Karpas-422 (cell line): ENCODE measurements at regions not wholly inside any gene's neighbourhood (a gene's known extent, or its start where the extent isn't known, plus 50 kb on each side); places are given as distances from the start of the nearest gene placed in this dataset.

ENCODE experiments used
- DNase-seq: peaks from one replicate; pipeline ENCODE4 v3.0.0-alpha.2; 2015
- H2AFZ ChIP-seq: fragments of 200-600 bp; sonication (generic); 2 replicates; pipeline ENCODE4 v1.6.1; 2014; ENCODE audit warnings: antibody characterized with exemption, low read length, mixed read lengths
- H3K27ac ChIP-seq: fragments of 200-600 bp; sonication (generic); 2 replicates; pipeline ENCODE4 v1.5.1; 2014; ENCODE audit warnings: mild to moderate bottlenecking, low read length, moderate library complexity
- H3K27me3 ChIP-seq: fragments of 200-600 bp; sonication (generic); 2 replicates; pipeline ENCODE4 v1.6.1; 2014; ENCODE audit warnings: low read length, mixed read lengths
- H3K36me3 ChIP-seq: fragments of 200-600 bp; sonication (generic); 2 replicates; pipeline ENCODE4 v1.6.1; 2014; ENCODE audit warnings: low read length, mixed read lengths; ENCODE audit not compliant: insufficient read depth
- H3K4me1 ChIP-seq: fragments of 200-600 bp; sonication (generic); 2 replicates; pipeline ENCODE4 v1.6.1; 2014; ENCODE audit warnings: mild to moderate bottlenecking, low read length, mixed read lengths
- H3K4me2 ChIP-seq: fragments of 200-600 bp; sonication (generic); 2 replicates; pipeline ENCODE4 v1.6.1; 2014; ENCODE audit warnings: low read length, low read depth, mild to moderate bottlenecking; ENCODE audit not compliant: poor library complexity, severe bottlenecking
- H3K4me3 ChIP-seq: fragments of 200-600 bp; sonication (generic); 2 replicates; pipeline ENCODE4 v1.5.1; 2014; ENCODE audit warnings: mild to moderate bottlenecking, antibody characterized with exemption, low read length, mixed read lengths
- H3K79me2 ChIP-seq: fragments of 200-600 bp; sonication (generic); 2 replicates; pipeline ENCODE4 v1.6.1; 2014; ENCODE audit warnings: mild to moderate bottlenecking, low read length, mixed read lengths
- H3K9ac ChIP-seq: fragments of 200-600 bp; sonication (generic); 2 replicates; pipeline ENCODE4 v1.6.0; 2014; ENCODE audit warnings: low read length
- H3K9me2 ChIP-seq: fragments of 200-600 bp; sonication (generic), shearing (Covaris generic); replicated peaks from 2 replicates; pipeline ENCODE4 v1.6.0; 2014; ENCODE audit warnings: mild to moderate bottlenecking, low read length, moderate library complexity; ENCODE audit not compliant: insufficient read depth
- H3K9me3 ChIP-seq: fragments of 300-700, 200-600 bp; sonication (generic); 2 replicates; pipeline ENCODE4 v1.6.1; 2014; ENCODE audit warnings: low read length, mixed read lengths
- H4K20me1 ChIP-seq: fragments of 200-600 bp; sonication (generic); 2 replicates; pipeline ENCODE4 v1.6.1; 2014; ENCODE audit warnings: mild to moderate bottlenecking, antibody characterized with exemption, low read length, low read depth; ENCODE audit not compliant: insufficient read depth

DNA sequence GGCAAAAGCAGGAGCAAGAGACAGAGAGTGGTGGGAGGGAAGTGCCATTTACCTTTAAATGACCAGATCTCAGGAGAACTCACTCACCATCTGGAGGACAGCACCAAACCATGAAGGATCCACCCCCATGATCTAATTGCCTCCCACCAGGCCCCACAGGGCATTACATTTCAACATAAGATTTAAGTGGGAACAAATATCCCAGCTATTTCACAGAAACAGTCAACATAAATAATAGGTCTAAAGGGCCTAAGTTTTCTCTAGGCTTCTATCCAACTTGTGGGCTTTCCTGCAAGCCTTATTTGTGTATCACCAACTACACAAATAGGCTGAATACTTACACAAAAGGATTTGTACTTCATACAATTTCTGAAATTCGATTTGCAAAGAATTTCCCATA lies 196.8 kb upstream of the POT1 start:
- H3K79me2 ChIP-seq: no peaks in the 10 kb centered on the region
- DNase-seq: no peak
- peaks cover 2% of the 10 kb centered on the region; the same call in 1 of the 2 replicates for H3K9me3 ChIP-seq
- H3K4me1 ChIP-seq: no peaks in the 10 kb centered on the region
- H3K27me3 ChIP-seq: no peaks in the 10 kb centered on the region
- H2AFZ ChIP-seq: no peak overlapping the region
- H3K27ac ChIP-seq: no peak overlapping the region
- H3K9ac ChIP-seq: no peak overlapping the region
- no peak overlapping the region for H3K4me2 ChIP-seq
- no peaks in the 10 kb centered on the region for H3K36me3 ChIP-seq
- no peaks in the 10 kb centered on the region for H4K20me1 ChIP-seq
- no peak overlapping the region for H3K4me3 ChIP-seq
- no peaks in the 10 kb centered on the region for H3K9me2 ChIP-seq

DNA sequence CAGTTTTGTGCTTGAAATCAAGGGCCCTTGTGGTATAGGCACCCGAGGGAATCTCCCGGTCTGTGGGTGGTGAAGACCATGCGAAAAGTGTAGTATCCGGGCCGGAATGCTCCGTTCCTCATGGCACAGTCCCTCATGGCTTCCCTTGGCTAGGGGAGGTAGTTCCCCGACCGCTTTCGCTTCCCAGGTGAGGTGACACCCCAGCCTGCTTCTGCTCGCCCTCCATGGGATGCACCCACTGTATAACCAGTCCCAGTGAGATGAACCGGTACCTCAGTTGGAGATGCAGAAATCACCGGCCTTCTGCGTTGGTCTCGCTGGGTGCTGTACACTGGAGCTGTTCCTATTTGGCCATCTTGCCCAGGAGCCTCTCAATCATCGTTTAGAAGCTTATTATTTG lies 195.7 kb upstream of the POT1 start:
- H3K4me2 ChIP-seq: no peak overlapping the region
- H3K4me1 ChIP-seq: no peaks in the 10 kb centered on the region
- H2AFZ ChIP-seq: no peak overlapping the region
- H3K79me2 ChIP-seq: no peaks in the 10 kb centered on the region
- no peaks in the 10 kb centered on the region for H4K20me1 ChIP-seq
- DNase-seq: no peak
- no peak overlapping the region for H3K27ac ChIP-seq
- H3K9ac ChIP-seq: no peak overlapping the region
- no peaks in the 10 kb centered on the region for H3K36me3 ChIP-seq
- H3K9me3 ChIP-seq: peaks cover 2% of the 10 kb centered on the region; the same call in 1 of the 2 replicates
- no peak overlapping the region for H3K4me3 ChIP-seq
- H3K27me3 ChIP-seq: no peaks in the 10 kb centered on the region
- no peaks in the 10 kb centered on the region for H3K9me2 ChIP-seq

DNA sequence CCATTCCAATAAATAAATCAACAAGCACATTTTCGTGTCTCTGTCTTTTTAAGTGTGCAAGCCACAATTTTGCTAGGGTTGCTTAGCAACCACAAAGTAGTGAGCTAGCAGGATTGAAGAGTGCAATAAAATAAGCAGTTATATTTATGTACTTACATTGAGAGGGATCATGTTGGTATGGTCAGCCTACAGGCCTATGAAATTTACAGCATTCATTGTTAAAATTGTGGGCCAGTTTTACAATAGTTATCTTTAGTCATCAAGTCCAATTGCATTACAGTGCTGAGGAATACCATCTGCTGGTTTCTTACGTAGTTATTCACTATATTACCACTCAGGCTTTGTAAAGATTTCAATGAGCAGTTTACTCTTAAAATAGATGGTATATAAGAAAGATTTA lies 192.5 kb upstream of the POT1 start:
- H3K4me1 ChIP-seq: no peaks in the 10 kb centered on the region
- DNase-seq: no peak
- H3K36me3 ChIP-seq: no peaks in the 10 kb centered on the region
- H4K20me1 ChIP-seq: no peaks in the 10 kb centered on the region
- H3K9me3 ChIP-seq: peaks cover 12% of the 10 kb centered on the region; the same call in 1 of the 2 replicates
- no peaks in the 10 kb centered on the region for H3K27me3 ChIP-seq
- no peak overlapping the region for H3K27ac ChIP-seq
- H3K9me2 ChIP-seq: no peaks in the 10 kb centered on the region
- H3K4me3 ChIP-seq: no peak overlapping the region
- H3K9ac ChIP-seq: no peak overlapping the region
- no peaks in the 10 kb centered on the region for H3K79me2 ChIP-seq
- no peak overlapping the region for H3K4me2 ChIP-seq
- no peak overlapping the region for H2AFZ ChIP-seq

DNA sequence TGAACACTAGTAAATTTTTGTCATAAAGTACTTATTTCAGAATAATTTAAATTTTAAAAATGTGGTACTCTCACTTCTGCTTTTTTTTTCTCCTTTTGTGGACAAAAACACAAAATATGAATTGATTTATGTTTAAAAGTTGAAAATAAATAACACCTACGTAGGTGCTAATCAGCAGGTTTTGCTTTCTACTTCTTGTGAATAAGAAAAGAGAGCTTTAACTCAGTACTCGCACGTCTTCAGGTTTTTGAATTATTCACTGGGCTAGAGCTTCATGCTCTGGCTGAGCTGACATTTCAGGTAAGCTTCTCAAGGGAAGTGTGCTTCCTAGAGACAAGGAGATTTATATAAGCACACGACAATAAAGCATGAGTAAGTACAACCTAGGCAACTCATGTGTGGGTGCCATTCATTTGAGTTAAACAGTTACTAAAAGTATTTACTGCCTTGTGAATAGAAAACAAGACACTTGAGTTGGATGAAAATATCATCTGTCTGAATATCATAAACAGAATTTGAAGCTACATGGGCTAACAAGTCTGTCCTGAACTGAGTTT lies 190.0 kb upstream of the POT1 start:
- Histone ChIP-seq H3K79me2 (no peaks in the 10 kb centered on the region), H3K4me1 (no peaks in the 10 kb centered on the region), H3K9me3 (peaks cover 12% of the 10 kb centered on the region; the same call in 1 of the 2 replicates), H4K20me1 (no peaks in the 10 kb centered on the region), H3K4me2 (no peak overlapping the region), H3K9ac (no peak overlapping the region), H2AFZ (no peak overlapping the region), H3K27me3 (no peaks in the 10 kb centered on the region), H3K9me2 (no peaks in the 10 kb centered on the region), H3K36me3 (no peaks in the 10 kb centered on the region), H3K4me3 (no peak overlapping the region), H3K27ac (no peak overlapping the region)
- DNase-seq: no peak

DNA sequence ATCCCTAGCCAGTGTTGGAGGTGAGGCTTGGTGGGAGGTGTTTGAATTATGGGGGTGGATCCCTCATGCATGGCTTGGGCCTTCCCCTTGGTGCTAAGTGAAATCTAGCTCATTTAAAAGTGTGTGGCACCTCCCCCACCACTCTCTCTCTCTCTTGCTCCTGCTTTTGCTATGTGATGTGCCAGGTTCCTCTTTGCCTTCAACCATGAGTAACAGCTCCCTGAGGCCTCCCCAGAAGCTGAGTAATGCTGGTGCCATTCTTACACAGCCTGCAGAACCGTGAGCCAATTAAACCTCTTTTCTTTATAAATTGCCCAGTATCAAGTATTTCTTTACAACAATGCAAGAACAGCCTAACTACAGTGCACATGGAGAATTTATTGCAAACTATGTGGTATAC lies 188.8 kb upstream of the POT1 start:
- DNase-seq: no peak
- Histone ChIP-seq H3K27ac (no peak overlapping the region), H3K4me3 (no peak overlapping the region), H3K9me3 (peaks cover 12% of the 10 kb centered on the region; the same call in 1 of the 2 replicates), H3K4me2 (no peak overlapping the region), H3K9ac (no peak overlapping the region), H3K9me2 (no peaks in the 10 kb centered on the region), H2AFZ (no peak overlapping the region), H3K4me1 (no peaks in the 10 kb centered on the region), H3K36me3 (no peaks in the 10 kb centered on the region), H3K27me3 (no peaks in the 10 kb centered on the region), H4K20me1 (no peaks in the 10 kb centered on the region), H3K79me2 (no peaks in the 10 kb centered on the region)

DNA sequence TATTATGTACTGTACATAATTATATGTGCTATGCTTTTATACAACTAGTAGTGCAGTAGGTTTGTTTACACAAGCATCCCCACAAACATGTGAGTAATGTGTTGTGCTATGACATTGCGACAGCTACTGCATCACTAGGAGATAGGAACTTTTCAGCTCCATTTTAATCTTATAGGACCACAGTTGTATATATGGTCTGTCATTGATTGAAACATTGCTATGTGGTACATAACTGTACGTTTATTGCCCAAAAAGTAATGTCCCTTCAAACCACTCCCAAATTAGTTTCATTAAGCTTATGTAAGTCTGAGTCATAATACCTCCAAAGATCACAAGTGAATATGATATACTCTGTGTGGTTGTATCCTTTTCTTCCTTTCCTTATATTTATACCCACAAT lies 183.2 kb upstream of the POT1 start:
- no peaks in the 10 kb centered on the region for H4K20me1 ChIP-seq
- H3K9ac ChIP-seq: no peak overlapping the region
- H3K4me3 ChIP-seq: no peak overlapping the region
- H3K27ac ChIP-seq: no peak overlapping the region
- no peaks in the 10 kb centered on the region for H3K27me3 ChIP-seq
- H2AFZ ChIP-seq: no peak overlapping the region
- no peak overlapping the region for H3K4me2 ChIP-seq
- H3K79me2 ChIP-seq: no peaks in the 10 kb centered on the region
- no peak for DNase-seq
- H3K36me3 ChIP-seq: no peaks in the 10 kb centered on the region
- no peaks in the 10 kb centered on the region for H3K9me2 ChIP-seq
- peaks cover under 1% of the 10 kb centered on the region; the same call in 1 of the 2 replicates for H3K9me3 ChIP-seq
- H3K4me1 ChIP-seq: no peaks in the 10 kb centered on the region

DNA sequence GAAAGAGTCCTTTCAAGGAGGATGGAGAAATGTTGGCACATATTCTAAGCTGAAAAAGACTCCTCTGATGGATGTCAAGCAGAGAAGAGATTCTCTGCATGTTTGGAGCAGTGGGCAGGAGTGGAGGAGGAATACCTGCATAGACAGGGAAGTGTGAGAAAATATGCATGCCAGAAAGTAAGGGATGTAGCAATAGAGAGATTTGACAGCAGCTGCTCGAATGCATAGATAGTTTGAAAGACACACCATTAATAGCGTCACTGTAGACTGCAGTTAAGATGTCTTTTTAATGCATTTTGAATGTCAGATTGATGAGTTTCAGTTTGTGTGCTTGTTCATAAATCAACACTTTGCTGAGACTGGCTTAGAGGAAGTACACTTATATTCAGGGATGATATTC lies 169.9 kb upstream of the POT1 start:
- Histone ChIP-seq H3K4me2 (no peak overlapping the region), H4K20me1 (no peaks in the 10 kb centered on the region), H3K9ac (no peak overlapping the region), H3K4me3 (no peak overlapping the region), H3K36me3 (no peaks in the 10 kb centered on the region), H3K9me2 (no peaks in the 10 kb centered on the region), H3K27me3 (no peaks in the 10 kb centered on the region), H3K79me2 (no peaks in the 10 kb centered on the region), H2AFZ (no peak overlapping the region), H3K4me1 (no peaks in the 10 kb centered on the region), H3K27ac (no peak overlapping the region), H3K9me3 (0 out of 2 replicates have a peak, but pooled peaks cover 3% of the 10 kb centered on the region)
- no peak for DNase-seq

DNA sequence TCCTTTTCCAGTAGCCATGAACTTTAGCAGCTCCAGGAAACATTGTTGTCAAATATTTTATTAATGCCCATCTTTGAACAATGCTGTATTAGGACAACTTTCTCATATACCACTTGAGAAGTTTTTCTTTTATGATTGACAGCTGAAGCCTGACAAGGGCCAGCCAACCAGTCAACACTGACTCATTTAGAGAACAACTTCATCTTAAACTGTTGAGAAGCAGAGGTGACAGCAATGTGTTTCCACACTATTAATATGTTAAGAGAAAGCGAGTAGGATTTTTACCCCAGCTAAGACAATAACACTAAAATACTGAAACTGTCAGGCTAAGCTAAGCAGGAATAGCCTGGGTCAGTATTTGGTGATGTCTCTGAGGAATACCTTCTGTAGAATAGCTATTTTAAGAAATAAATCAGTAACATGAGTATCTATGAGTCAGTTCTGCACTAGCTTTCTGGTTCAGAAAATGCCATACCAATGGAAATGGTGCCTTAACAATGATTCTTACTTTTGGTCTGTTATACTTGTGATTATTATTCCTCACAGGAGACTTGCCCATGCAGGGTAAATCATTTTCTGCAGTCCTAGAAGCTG lies 168.8 kb upstream of the POT1 start:
- Histone ChIP-seq H3K4me2 (no peak overlapping the region), H4K20me1 (no peaks in the 10 kb centered on the region), H2AFZ (no peak overlapping the region), H3K27me3 (no peaks in the 10 kb centered on the region), H3K9me3 (0 out of 2 replicates have a peak, but pooled peaks cover 3% of the 10 kb centered on the region), H3K4me1 (no peaks in the 10 kb centered on the region), H3K4me3 (no peak overlapping the region), H3K27ac (no peak overlapping the region), H3K9me2 (no peaks in the 10 kb centered on the region), H3K9ac (no peak overlapping the region), H3K36me3 (no peaks in the 10 kb centered on the region), H3K79me2 (no peaks in the 10 kb centered on the region)
- DNase-seq: no peak
